IMR-90 (cell line): ENCODE measurements at regions not wholly inside any gene's neighbourhood (a gene's known extent, or its start where the extent isn't known, plus 50 kb on each side); places are given as distances from the start of the nearest gene placed in this dataset.

Experiments used
- ATAC-seq: fragments of 200-7000 bp; cut with Tn5 transposase; 2 replicates; pipeline ENCODE4 v1.9.1; 2020; ENCODE audit warnings: low read depth, mild to moderate bottlenecking, moderate library complexity
- BruUV-seq: library from RNA; stranded (reverse); fragments of 400-500 nt; replicated peaks from 2 replicates; lab custom pipeline; 2021; lab: Mats Ljungman, UMichigan
- CTCF ChIA-PET: fragments of 300-600 bp; formaldehyde crosslinking; extraction: SDS; loops from one replicate; lab custom pipeline; 2021; ENCODE audit warnings: antibody characterized with exemption; lab: Yijun Ruan, JAX
- POLR2A ChIA-PET: fragments of 300-600 bp; sonication (Branson Sonifier 250); formaldehyde crosslinking; loops from one replicate; lab custom pipeline; 2022; ENCODE audit warnings: antibody characterized with exemption; ENCODE audit not compliant: unreplicated experiment; lab: Charles Lee
- DNase-seq: peaks from one replicate; pipeline ENCODE4 v3.0.0; 2013
- H2AFZ ChIP-seq: replicated peaks from 2 replicates; pipeline ENCODE3; 2013; ENCODE audit warnings: low read length, mild to moderate bottlenecking; ENCODE audit not compliant: poor library complexity
- H2AK5ac ChIP-seq: 2 replicates; pipeline ENCODE4 v1.6.1; 2013; ENCODE audit warnings: low read depth, low read length, inconsistent platforms
- H2AK9ac ChIP-seq: replicated peaks from 2 replicates; pipeline ENCODE3; 2013; ENCODE audit warnings: mild to moderate bottlenecking, low read depth, low read length, moderate library complexity; ENCODE audit not compliant: poor library complexity
- H2BK120ac ChIP-seq: 2 replicates; pipeline ENCODE4 v1.6.1; 2013; ENCODE audit warnings: low read depth, low read length, inconsistent platforms
- H2BK15ac ChIP-seq: 3 replicates; pipeline ENCODE4 v1.6.1; 2013; ENCODE audit warnings: low read depth, low read length, inconsistent platforms
- H2BK20ac ChIP-seq: 2 replicates; pipeline ENCODE4 v1.6.1; 2013; ENCODE audit warnings: low read depth, mild to moderate bottlenecking, inconsistent platforms, low read length, moderate library complexity
- H2BK5ac ChIP-seq: 2 replicates; pipeline ENCODE4 v1.6.1; 2013; ENCODE audit warnings: mild to moderate bottlenecking, low read depth, low read length, inconsistent platforms; ENCODE audit not compliant: poor library complexity, severe bottlenecking
- H3K14ac ChIP-seq: replicated peaks from 2 replicates; pipeline ENCODE4 v1.6.1; 2013; ENCODE audit warnings: low read depth, low read length, inconsistent platforms
- H3K18ac ChIP-seq: 2 replicates; pipeline ENCODE4 v1.6.1; 2013; ENCODE audit warnings: low read depth, low read length, control low read depth
- H3K23ac ChIP-seq: 2 replicates; pipeline ENCODE4 v1.6.1; 2013; ENCODE audit warnings: low read depth, low read length, inconsistent platforms
- H3K27ac ChIP-seq: 2 replicates; pipeline ENCODE4 v1.5.1; 2013; ENCODE audit warnings: mild to moderate bottlenecking, control low read depth, low read length; ENCODE audit not compliant: insufficient read depth
- H3K27me3 ChIP-seq: 2 replicates; pipeline ENCODE4 v1.6.1; 2013; ENCODE audit warnings: low read length; ENCODE audit not compliant: control insufficient read depth, insufficient read depth
- H3K36me3 ChIP-seq: 2 replicates; pipeline ENCODE4 v1.6.1; 2013; ENCODE audit warnings: low read length, mixed read lengths; ENCODE audit not compliant: control insufficient read depth, insufficient read depth
- H3K4ac ChIP-seq: 2 replicates; pipeline ENCODE4 v1.6.1; 2013; ENCODE audit warnings: low read depth, low read length, inconsistent platforms
- H3K4me1 ChIP-seq: 2 replicates; pipeline ENCODE4 v1.6.1; 2013; ENCODE audit warnings: low read length, mixed read lengths; ENCODE audit not compliant: control insufficient read depth, insufficient read depth
- H3K4me2 ChIP-seq: 2 replicates; pipeline ENCODE4 v1.6.1; 2013; ENCODE audit warnings: low read depth, mild to moderate bottlenecking, control low read depth, low read length, moderate library complexity
- H3K4me3 ChIP-seq: 2 replicates; pipeline ENCODE4 v1.5.1; 2013; ENCODE audit warnings: low read depth, mild to moderate bottlenecking, control low read depth, low read length, moderate library complexity; ENCODE audit not compliant: insufficient read depth
- H3K56ac ChIP-seq: 2 replicates; pipeline ENCODE4 v1.6.1; 2013; ENCODE audit warnings: low read length, inconsistent platforms; ENCODE audit not compliant: insufficient read depth; ENCODE audit errors: extremely low read depth
- H3K79me1 ChIP-seq, 2 experiments: 2 replicates each; pipeline ENCODE4 v1.6.1; 2013; ENCODE audit warnings: low read length in 2 of 2, inconsistent platforms in 1 of 2, low read depth in 1 of 2
- H3K9ac ChIP-seq: 2 replicates; pipeline ENCODE4 v1.6.1; 2013; ENCODE audit warnings: low read depth, low read length, control low read depth
- H3K9me1 ChIP-seq: 2 replicates; pipeline ENCODE4 v1.6.1; 2013; ENCODE audit warnings: low read length, inconsistent platforms; ENCODE audit not compliant: insufficient read depth
- H3K9me3 ChIP-seq: 2 replicates; pipeline ENCODE4 v1.6.1; 2013; ENCODE audit warnings: low read length; ENCODE audit not compliant: control insufficient read depth, insufficient read depth
- H4K20me1 ChIP-seq: 2 replicates; pipeline ENCODE4 v1.6.1; 2013; ENCODE audit warnings: low read length, inconsistent platforms; ENCODE audit not compliant: insufficient read depth
- H4K5ac ChIP-seq: 2 replicates; pipeline ENCODE4 v1.6.1; 2013; ENCODE audit warnings: mild to moderate bottlenecking, low read depth, low read length, control low read depth
- H4K8ac ChIP-seq, 2 experiments: 2 replicates each; pipeline ENCODE4 v1.6.1; 2013; ENCODE audit warnings: low read depth in 2 of 2, low read length in 2 of 2, control low read depth in 1 of 2, inconsistent platforms in 1 of 2
- H4K91ac ChIP-seq: 2 replicates; pipeline ENCODE4 v1.6.1; 2013; ENCODE audit warnings: low read depth, low read length, inconsistent platforms; ENCODE audit not compliant: insufficient read depth
- BHLHE40 ChIP-seq: fragments of 150-350 bp; IDR thresholded peaks from 2 replicates; pipeline ENCODE4 v1.6.1; 2016; ENCODE audit warnings: mild to moderate bottlenecking, low read depth, low read length
- CEBPB ChIP-seq: IDR thresholded peaks from 2 replicates; pipeline ENCODE4 v1.6.1; 2012; ENCODE audit warnings: low read depth, low read length, improper control_type of control experiment
- CHD1 ChIP-seq: IDR thresholded peaks from 2 replicates; pipeline ENCODE4 v1.6.1; 2012; ENCODE audit warnings: low read depth, low read length, improper control_type of control experiment
- CTCF ChIP-seq: conservative IDR thresholded peaks from 2 replicates; pipeline ENCODE4 v1.5.1; 2012; ENCODE audit warnings: mild to moderate bottlenecking, low read depth, low read length, improper control_type of control experiment
- ELK1 ChIP-seq: fragments of 150-350 bp; IDR thresholded peaks from 2 replicates; pipeline ENCODE4 v1.6.1; 2016; ENCODE audit warnings: low read depth, mild to moderate bottlenecking, low read length, moderate library complexity, borderline replicate concordance
- FOS ChIP-seq: fragments of 150-350 bp; IDR thresholded peaks from 2 replicates; pipeline ENCODE4 v1.6.1; 2016; ENCODE audit warnings: low read depth, low read length
- MAFK ChIP-seq: IDR thresholded peaks from 2 replicates; pipeline ENCODE4 v1.6.1; 2012; ENCODE audit warnings: low read depth, low read length, improper control_type of control experiment
- MAZ ChIP-seq: IDR thresholded peaks from 2 replicates; pipeline ENCODE4 v1.6.1; 2012; ENCODE audit warnings: low read depth, mild to moderate bottlenecking, low read length, improper control_type of control experiment, moderate library complexity, borderline replicate concordance
- MXI1 ChIP-seq: IDR thresholded peaks from 2 replicates; pipeline ENCODE4 v1.6.1; 2012; ENCODE audit warnings: low read depth, mild to moderate bottlenecking, low read length, moderate library complexity, borderline replicate concordance
- NFE2L2 ChIP-seq: fragments of 150-350 bp; IDR thresholded peaks from 2 replicates; pipeline ENCODE4 v1.6.1; 2016; ENCODE audit warnings: low read depth, mild to moderate bottlenecking, low read length
- POLR2A ChIP-seq: IDR thresholded peaks from 2 replicates; pipeline ENCODE4 v1.6.1; 2012; ENCODE audit warnings: mild to moderate bottlenecking, low read depth, low read length
- RAD21 ChIP-seq: IDR thresholded peaks from 2 replicates; pipeline ENCODE4 v1.6.1; 2012; ENCODE audit warnings: low read length, improper control_type of control experiment
- RCOR1 ChIP-seq: IDR thresholded peaks from 2 replicates; pipeline ENCODE4 v1.6.1; 2012; ENCODE audit warnings: mild to moderate bottlenecking, low read length, improper control_type of control experiment; ENCODE audit not compliant: insufficient replicate concordance
- RFX5 ChIP-seq: IDR thresholded peaks from 2 replicates; pipeline ENCODE4 v1.8.0; 2012; ENCODE audit warnings: low read depth, mild to moderate bottlenecking, low read length, moderate library complexity
- SMC3 ChIP-seq: fragments of 150-350 bp; IDR thresholded peaks from 2 replicates; pipeline ENCODE4 v1.6.1; 2016; ENCODE audit warnings: low read depth, mild to moderate bottlenecking, antibody characterized with exemption, low read length, moderate library complexity
- USF2 ChIP-seq: fragments of 150-350 bp; IDR thresholded peaks from 2 replicates; pipeline ENCODE4 v1.6.1; 2017; ENCODE audit warnings: mild to moderate bottlenecking, antibody characterized with exemption, low read length, low read depth
- WGBS, 2 experiments: methylation state at CpG; one replicate each; pipeline versions ENCODE4 v1.1.5 to v1.1.7; 2013; ENCODE audit warnings: missing lambda C conversion rate in 2 of 2; ENCODE audit not compliant: insufficient read length in 1 of 2; ENCODE audit errors: extremely low coverage in 2 of 2; 5-methylcytosine and 5-hydroxymethylcytosine counted together
- dilution Hi-C: fragments of 300-500 bp; cut with HindIII; formaldehyde crosslinking; loops from one replicate; pipeline ENCODE4 v1.14.3; 2018; ENCODE audit warnings: low sequenced_read_pairs; ENCODE audit not compliant: unreplicated experiment
- in situ Hi-C: fragments of 300-500 bp; cut with MboI; formaldehyde crosslinking; loops from 3 replicates; pipeline ENCODE4 v1.14.3; 2019; ENCODE audit warnings: low sequenced_read_pairs, inconsistent platforms, mixed read lengths
- intact Hi-C: fragments of 100-400 bp; cut with micrococcal nuclease; formaldehyde crosslinking; loops from 2 replicates; pipeline ENCODE4 v1.10.0; 2022

- Histone ChIP-seq H3K56ac (no peak overlapping the region), H3K14ac (no peak overlapping the region), H3K4me2 (no peak overlapping the region), H3K9ac (no peak overlapping the region), H2AFZ (no peak overlapping the region), H3K27me3 (no peaks in the 10 kb centered on the region), H3K9me1 (no peaks in the 10 kb centered on the region), H2AK5ac (no peak overlapping the region), H3K18ac (no peak overlapping the region), H3K23ac (no peak overlapping the region), H4K8ac (no peak overlapping the region), H3K9me3 (no peaks in the 10 kb centered on the region), H2BK20ac (no peak overlapping the region), H2BK5ac (no peak overlapping the region), H4K91ac (no peak overlapping the region), H4K5ac (no peak overlapping the region), H3K79me1 (no peaks in the 10 kb centered on the region), H3K4me3 (no peak overlapping the region), H2AK9ac (no peak overlapping the region), H4K20me1 (no peaks in the 10 kb centered on the region), H3K4ac (no peak overlapping the region), H2BK120ac (no peak overlapping the region), H3K27ac (no peak overlapping the region), H3K36me3 (no peaks in the 10 kb centered on the region), H2BK15ac (no peak overlapping the region), H3K4me1 (no peaks in the 10 kb centered on the region)
- no peak for TF ChIP-seq RCOR1
- no peak for TF ChIP-seq MXI1
- no peak for TF ChIP-seq FOS
- no peak for TF ChIP-seq MAFK
- TF ChIP-seq RFX5 = no peak
- no peak for TF ChIP-seq CHD1
- TF ChIP-seq RAD21 = no peak
- no peak for TF ChIP-seq NFE2L2
- no peak for TF ChIP-seq CEBPB
- no peak for TF ChIP-seq USF2
- TF ChIP-seq BHLHE40 = no peak
- TF ChIP-seq SMC3 = no peak
- no peak for TF ChIP-seq MAZ
- TF ChIP-seq POLR2A = no peak
- TF ChIP-seq CTCF = no peak
- TF ChIP-seq ELK1 = no peak
- ChIA-PET POLR2A (no interaction called here), CTCF (no interaction called here)
- in situ Hi-C loops = no loop called here
- dilution Hi-C loops = no loop called here
- no peak for ATAC-seq
- intact Hi-C loops = no loop called here
- BruUV-seq = no TSS peak
- WGBS, 2 experiments = no CpG with 5 or more reads among the region's 1 CpG
- DNase-seq = no peak
These were observed 688.0 kb upstream of the ZEB2 start for GRCh38 chr2:145207884-145208283.
